Transverse colon (tissue), 3 donors: ENCODE measurements at regions not wholly inside any gene's neighbourhood (a gene's known extent, or its start where the extent isn't known, plus 50 kb on each side); places are given as distances from the start of the nearest gene placed in this dataset.

Source experiments
- EP300 ChIP-seq: sonication (generic); formaldehyde crosslinking; IDR thresholded peaks from one replicate; pipeline ENCODE4 v1.6.1; 2017; ENCODE audit warnings: antibody characterized with exemption, low read depth
- TF ChIP-seq, protein P1 (sequence below), 5 experiments: fragments of 200-600 bp in 3 of 5; fragments of 450-650 bp in 2 of 5; sonication (generic) in 3 of 5; IDR thresholded peaks; 1 replicate in 2 of 5; 2 replicates in 3 of 5; pipeline ENCODE4 v1.5.1; 2016 to 2017; ENCODE audit warnings: antibody characterized with exemption in 5 of 5, inconsistent platforms in 3 of 5, mild to moderate bottlenecking in 2 of 5, moderate library complexity in 1 of 5

DNA sequence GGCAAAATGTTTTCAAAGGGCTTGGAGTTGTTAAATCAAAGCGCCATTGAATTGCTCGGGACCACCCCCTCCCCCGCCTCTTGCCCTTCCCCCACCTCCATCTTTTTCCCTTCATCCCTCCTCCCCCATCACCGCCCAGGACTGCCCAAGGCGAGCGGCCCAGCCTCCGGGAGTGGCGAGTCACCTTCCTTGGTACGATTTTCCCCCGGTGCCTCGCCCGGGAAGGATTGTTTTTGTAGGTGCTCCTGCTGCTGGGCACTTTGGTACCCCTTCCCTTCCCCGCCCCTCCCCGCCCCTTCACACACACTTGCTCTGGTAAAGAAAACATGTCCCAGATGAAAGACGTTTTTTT is 61.2 kb downstream of the TMEM174 start:
- no peak for TF ChIP-seq EP300
- TF ChIP-seq, protein P1, sequence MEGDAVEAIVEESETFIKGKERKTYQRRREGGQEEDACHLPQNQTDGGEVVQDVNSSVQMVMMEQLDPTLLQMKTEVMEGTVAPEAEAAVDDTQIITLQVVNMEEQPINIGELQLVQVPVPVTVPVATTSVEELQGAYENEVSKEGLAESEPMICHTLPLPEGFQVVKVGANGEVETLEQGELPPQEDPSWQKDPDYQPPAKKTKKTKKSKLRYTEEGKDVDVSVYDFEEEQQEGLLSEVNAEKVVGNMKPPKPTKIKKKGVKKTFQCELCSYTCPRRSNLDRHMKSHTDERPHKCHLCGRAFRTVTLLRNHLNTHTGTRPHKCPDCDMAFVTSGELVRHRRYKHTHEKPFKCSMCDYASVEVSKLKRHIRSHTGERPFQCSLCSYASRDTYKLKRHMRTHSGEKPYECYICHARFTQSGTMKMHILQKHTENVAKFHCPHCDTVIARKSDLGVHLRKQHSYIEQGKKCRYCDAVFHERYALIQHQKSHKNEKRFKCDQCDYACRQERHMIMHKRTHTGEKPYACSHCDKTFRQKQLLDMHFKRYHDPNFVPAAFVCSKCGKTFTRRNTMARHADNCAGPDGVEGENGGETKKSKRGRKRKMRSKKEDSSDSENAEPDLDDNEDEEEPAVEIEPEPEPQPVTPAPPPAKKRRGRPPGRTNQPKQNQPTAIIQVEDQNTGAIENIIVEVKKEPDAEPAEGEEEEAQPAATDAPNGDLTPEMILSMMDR (IDR thresholded peaks at IDR 0.05) = no peak
